T-cell (primary cell): ENCODE measurements at regions not wholly inside any gene's neighbourhood (a gene's known extent, or its start where the extent isn't known, plus 50 kb on each side); places are given as distances from the start of the nearest gene placed in this dataset.

Experiments
- ATAC-seq, 4 experiments: fragments of 200-7000 bp in 3 of 4; fragments of 150-1000 bp in 1 of 4; cut with Tn5 transposase; replicated peaks in 1 of 4; 1 replicate in 3 of 4; 2 replicates in 1 of 4; pipeline ENCODE4 v1.10.0; 2021; ENCODE audit warnings: moderate library complexity in 3 of 4, mild to moderate bottlenecking in 2 of 4, moderate number of reproducible peaks in 1 of 4
- CTCF ChIA-PET, 2 donors: fragments of 300-600 bp; sonication (Branson Sonifier 250); formaldehyde crosslinking; loops; one replicate each; lab custom pipeline; 2022; ENCODE audit warnings: antibody characterized with exemption in 2 of 2; lab: Charles Lee
- POLR2A ChIA-PET, 2 donors: fragments of 300-600 bp; sonication (Branson Sonifier 250); formaldehyde crosslinking; loops; one replicate each; lab custom pipeline; 2022; ENCODE audit warnings: antibody characterized with exemption in 2 of 2; lab: Charles Lee
- DNase-seq, 35 experiments: peaks; one replicate each; pipeline versions ENCODE4 v3.0.0 to v3.0.0-alpha.2; 2013 to 2023
- H3K27ac ChIP-seq: one replicate; pipeline ENCODE4 v1.5.1; 2013; ENCODE audit warnings: low read length
- H3K27me3 ChIP-seq, 2 experiments: replicated peaks in 1 of 2; 1 replicate in 1 of 2; 2 replicates in 1 of 2; pipeline versions ENCODE4 v1.6.1 to v1.7.0; 2013; ENCODE audit warnings: low read length in 1 of 2, mixed read lengths in 1 of 2; ENCODE audit not compliant: control insufficient read depth in 2 of 2, insufficient read depth in 2 of 2; ENCODE audit errors: extremely low read depth in 1 of 2
- H3K36me3 ChIP-seq, 2 donors: 1 replicate in 1 of 2; 2 replicates in 1 of 2; pipeline versions ENCODE4 v1.6.1 to v1.7.0; 2013; ENCODE audit warnings: low read length in 1 of 2; ENCODE audit not compliant: control insufficient read depth in 2 of 2, insufficient read depth in 1 of 2; ENCODE audit errors: extremely low read depth in 1 of 2
- H3K4me1 ChIP-seq, 2 experiments: 1 replicate in 1 of 2; 2 replicates in 1 of 2; pipeline versions ENCODE4 v1.6.1 to v1.7.0; 2013; ENCODE audit warnings: low read length in 2 of 2, mixed read lengths in 1 of 2; ENCODE audit not compliant: insufficient read depth in 2 of 2, control insufficient read depth in 1 of 2; ENCODE audit errors: extremely low read depth in 1 of 2
- H3K4me3 ChIP-seq, 2 donors: 1 replicate in 1 of 2; 2 replicates in 1 of 2; pipeline versions ENCODE4 v1.5.1 to v1.7.0; 2013; ENCODE audit warnings: mild to moderate bottlenecking in 2 of 2, low read length in 1 of 2, moderate library complexity in 1 of 2; ENCODE audit not compliant: control insufficient read depth in 1 of 2; ENCODE audit errors: extremely low read depth in 1 of 2
- H3K9me3 ChIP-seq: 2 replicates; pipeline ENCODE4 v1.7.0; 2013
- H3K27ac Mint-ChIP-seq, 2 donors: one replicate each; pipeline ENCODE4 v1.8.0; 2020 to 2021; ENCODE audit warnings: mild to moderate bottlenecking in 2 of 2, mixed read lengths in 2 of 2
- H3K27me3 Mint-ChIP-seq, 2 donors: one replicate each; pipeline ENCODE4 v1.8.0; 2021 to 2022; ENCODE audit warnings: mixed read lengths in 2 of 2
- H3K36me3 Mint-ChIP-seq: one replicate; pipeline ENCODE4 v1.8.0; 2021; ENCODE audit warnings: mixed read lengths
- H3K4me1 Mint-ChIP-seq, 3 donors: one replicate each; pipeline ENCODE4 v1.8.0; 2020 to 2022; ENCODE audit warnings: mixed read lengths in 3 of 3, mild to moderate bottlenecking in 1 of 3
- H3K4me3 Mint-ChIP-seq, 3 donors: one replicate each; pipeline ENCODE4 v1.8.0; 2020 to 2022; ENCODE audit warnings: mild to moderate bottlenecking in 3 of 3, mixed read lengths in 3 of 3, moderate library complexity in 3 of 3
- H3K9me3 Mint-ChIP-seq, 3 donors: one replicate each; pipeline ENCODE4 v1.8.0; 2020 to 2022; ENCODE audit warnings: mixed read lengths in 3 of 3
- WGBS: methylation state at CpG from one replicate; pipeline ENCODE4 v1.1.5; 2013; ENCODE audit warnings: missing lambda C conversion rate; ENCODE audit not compliant: insufficient coverage; 5-methylcytosine and 5-hydroxymethylcytosine counted together

- Mint-ChIP-seq H3K4me3 (no peak overlapping the region), H3K4me1 (no peaks in the 10 kb centered on the region), H3K36me3 (no peaks in the 10 kb centered on the region), H3K27me3 (peaks cover 0 to 6% of the 10 kb centered on the region in 2 donors), H3K27ac (no peak overlapping the region), H3K9me3 (no peaks in the 10 kb centered on the region)
- POLR2A ChIA-PET = no interaction called here
- H3K27me3 ChIP-seq = no peaks in the 10 kb centered on the region
- DNase-seq = no peak
- H3K27ac ChIP-seq = no peak overlapping the region
- CTCF ChIA-PET = no interaction called here
- 50% methylated on average over 1 of the region's 2 CpGs for WGBS
- H3K9me3 ChIP-seq = no peaks in the 10 kb centered on the region
- no peaks in the 10 kb centered on the region for H3K36me3 ChIP-seq
- H3K4me3 ChIP-seq = no peak overlapping the region
- no peak for ATAC-seq
- no peaks in the 10 kb centered on the region for H3K4me1 ChIP-seq
Observed at GRCh38 chrX:99820197-99820596, 589.9 kb downstream of the PCDH19 start.

DNA sequence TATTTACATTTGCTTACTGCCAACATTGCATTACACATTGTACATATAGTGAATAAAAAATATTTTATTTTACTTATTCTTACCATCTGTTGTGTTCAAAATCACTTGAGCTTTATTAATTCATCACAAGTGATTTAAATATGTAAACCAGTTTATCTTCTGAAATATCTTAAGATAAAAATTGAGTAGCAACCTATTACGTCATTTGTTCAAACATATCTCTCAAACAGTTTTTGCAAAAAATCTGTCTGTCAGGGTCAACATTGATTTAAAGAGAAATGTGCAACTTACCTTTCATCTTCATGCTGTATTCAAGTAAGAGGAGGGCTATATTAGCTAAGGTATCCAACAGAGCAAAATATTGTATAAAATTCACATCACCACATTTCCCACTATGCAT lies 610.1 kb downstream of the PCDH19 start:
- Mint-ChIP-seq H3K36me3 (no peaks in the 10 kb centered on the region), H3K4me1 (no peaks in the 10 kb centered on the region), H3K9me3 (no peaks in the 10 kb centered on the region), H3K4me3 (no peak overlapping the region), H3K27ac (no peak overlapping the region), H3K27me3 (peaks cover 0 to 4% of the 10 kb centered on the region in 2 donors)
- CTCF ChIA-PET = interaction anchor here in 1 of 2 donors (0.5 kb wide), 1 partner anchor 9 kb away, joined by 3 read pairs; no protein-coding TSS in a partner anchor
- POLR2A ChIA-PET = no interaction called here
- ATAC-seq (no peak), DNase-seq (no peak)
- no peaks in the 10 kb centered on the region for H3K4me1 ChIP-seq
- no CpG with 5 or more reads among the region's 1 CpG for WGBS
- no peaks in the 10 kb centered on the region for H3K36me3 ChIP-seq
- H3K27ac ChIP-seq = no peak overlapping the region
- no peaks in the 10 kb centered on the region for H3K9me3 ChIP-seq
- H3K27me3 ChIP-seq = no peaks in the 10 kb centered on the region
- H3K4me3 ChIP-seq = no peak overlapping the region

GRCh38 chrX:99798936-99799335 lies 611.1 kb downstream of the PCDH19 start:
- Mint-ChIP-seq H3K27me3 (peaks cover 0 to 8% of the 10 kb centered on the region in 2 donors), H3K9me3 (peaks cover 0 to 6% (median 0%) of the 10 kb centered on the region in 3 donors), H3K27ac (no peak overlapping the region), H3K4me3 (no peak overlapping the region), H3K4me1 (no peaks in the 10 kb centered on the region), H3K36me3 (no peaks in the 10 kb centered on the region)
- Histone ChIP-seq H3K4me1 (no peaks in the 10 kb centered on the region), H3K4me3 (no peak overlapping the region), H3K36me3 (no peaks in the 10 kb centered on the region), H3K9me3 (no peaks in the 10 kb centered on the region), H3K27me3 (no peaks in the 10 kb centered on the region), H3K27ac (no peak overlapping the region)
- no CpG with 5 or more reads among the region's 3 CpGs for WGBS
- CTCF ChIA-PET = no interaction called here
- POLR2A ChIA-PET = no interaction called here
- DNase-seq (no peak), ATAC-seq (no peak)

DNA sequence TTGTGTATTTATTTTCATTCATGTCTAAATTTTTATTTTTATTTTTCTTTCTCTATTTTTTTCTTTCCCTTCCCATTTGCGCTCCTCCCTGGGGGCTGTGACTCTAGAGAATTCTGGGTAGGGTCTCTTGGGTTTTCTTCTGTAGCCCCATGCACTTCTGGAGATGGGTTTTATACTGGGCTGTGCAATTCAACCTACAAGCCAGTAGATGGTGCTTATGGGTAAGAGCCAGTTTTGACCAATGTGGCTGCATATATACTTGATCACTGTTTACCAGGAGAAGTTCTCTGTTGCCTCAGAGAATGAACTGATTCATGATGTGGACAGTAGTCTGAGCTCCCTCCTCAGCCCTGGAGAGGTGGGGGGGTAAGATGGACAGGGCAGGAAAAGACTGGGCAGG lies 614.6 kb downstream of the PCDH19 start:
- no peaks in the 10 kb centered on the region for H3K27me3 ChIP-seq
- H3K27ac Mint-ChIP-seq = no peak overlapping the region
- no peaks in the 10 kb centered on the region for H3K36me3 Mint-ChIP-seq
- POLR2A ChIA-PET = no interaction called here
- H3K4me1 ChIP-seq = no peaks in the 10 kb centered on the region
- H3K9me3 ChIP-seq = no peaks in the 10 kb centered on the region
- no peak overlapping the region for H3K4me3 Mint-ChIP-seq
- no CpG with 5 or more reads among the region's 1 CpG for WGBS
- no peak overlapping the region for H3K4me3 ChIP-seq
- DNase-seq (no peak), ATAC-seq (no peak)
- CTCF ChIA-PET = no interaction called here
- H3K4me1 Mint-ChIP-seq = no peaks in the 10 kb centered on the region
- H3K9me3 Mint-ChIP-seq = peaks cover 0 to 6% (median 4%) of the 10 kb centered on the region in 3 donors
- H3K27me3 Mint-ChIP-seq = peaks cover 0 to 9% of the 10 kb centered on the region in 2 donors
- no peaks in the 10 kb centered on the region for H3K36me3 ChIP-seq
- no peak overlapping the region for H3K27ac ChIP-seq

DNA sequence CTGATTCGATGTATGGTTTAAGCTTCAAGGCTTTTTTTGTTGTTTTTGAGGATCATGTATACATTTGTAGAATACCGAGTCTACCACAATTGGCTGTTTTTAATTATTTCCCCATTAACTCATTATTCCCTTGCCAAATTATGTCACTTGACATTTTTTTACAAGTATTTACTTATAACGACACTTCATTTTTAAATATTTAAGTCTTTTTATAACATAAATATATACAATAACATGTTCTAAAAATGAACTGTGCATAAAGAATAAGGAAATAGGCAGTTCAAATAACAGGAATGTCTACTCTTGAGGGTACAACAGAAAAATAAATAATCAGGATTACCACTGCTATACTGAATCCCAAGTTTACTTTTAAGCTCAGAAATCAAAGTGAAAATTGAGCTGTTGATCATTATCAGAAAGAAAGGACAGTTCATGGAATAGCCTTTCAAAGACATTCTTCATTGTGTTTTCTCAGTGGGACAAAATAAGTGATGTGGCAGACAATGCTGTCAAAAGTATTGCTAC lies 627.5 kb downstream of the PCDH19 start:
- ATAC-seq (no peak), DNase-seq (no peak)
- ChIA-PET POLR2A (interaction anchor here in 1 of 2 donors (0.6 kb wide), 1 partner anchor 10 kb away, joined by 3 read pairs; no protein-coding TSS in a partner anchor), CTCF (no interaction called here)
- Histone ChIP-seq H3K27me3 (no peaks in the 10 kb centered on the region), H3K9me3 (no peaks in the 10 kb centered on the region), H3K27ac (no peak overlapping the region), H3K4me1 (no peaks in the 10 kb centered on the region), H3K36me3 (no peaks in the 10 kb centered on the region), H3K4me3 (no peak overlapping the region)
- H3K4me3 Mint-ChIP-seq = no peak overlapping the region
- H3K36me3 Mint-ChIP-seq = no peaks in the 10 kb centered on the region
- no peak overlapping the region for H3K27ac Mint-ChIP-seq
- no CpG with 5 or more reads among the region's 3 CpGs for WGBS
- peaks cover 0 to 8% (median 0%) of the 10 kb centered on the region in 3 donors for H3K9me3 Mint-ChIP-seq
- H3K4me1 Mint-ChIP-seq = no peaks in the 10 kb centered on the region
- peaks cover 0 to 19% of the 10 kb centered on the region in 2 donors for H3K27me3 Mint-ChIP-seq

- H3K9me3 Mint-ChIP-seq = peaks cover 0 to 4% (median 0%) of the 10 kb centered on the region in 3 donors
- no peak overlapping the region for H3K4me3 Mint-ChIP-seq
- peaks cover 0 to 12% of the 10 kb centered on the region in 2 donors for H3K27me3 Mint-ChIP-seq
- no CpG with 5 or more reads among the region's 1 CpG for WGBS
- ChIA-PET CTCF (no interaction called here), POLR2A (no interaction called here)
- Histone ChIP-seq H3K4me3 (no peak overlapping the region), H3K36me3 (no peaks in the 10 kb centered on the region), H3K27me3 (no peaks in the 10 kb centered on the region), H3K27ac (no peak overlapping the region), H3K4me1 (no peaks in the 10 kb centered on the region), H3K9me3 (no peaks in the 10 kb centered on the region)
- ATAC-seq = no peak
- no peaks in the 10 kb centered on the region for H3K4me1 Mint-ChIP-seq
- H3K36me3 Mint-ChIP-seq = no peaks in the 10 kb centered on the region
- DNase-seq = no peak
- no peak overlapping the region for H3K27ac Mint-ChIP-seq
Observed at GRCh38 chrX:99777912-99778311, 632.2 kb downstream of the PCDH19 start.

- DNase-seq (no peak), ATAC-seq (no peak)
- Mint-ChIP-seq H3K27ac (no peak overlapping the region), H3K36me3 (no peaks in the 10 kb centered on the region), H3K27me3 (peaks cover 0 to 13% of the 10 kb centered on the region in 2 donors), H3K9me3 (peaks cover 5 to 16% (median 7%) of the 10 kb centered on the region in 3 donors), H3K4me3 (no peak overlapping the region), H3K4me1 (no peaks in the 10 kb centered on the region)
- H3K4me3 ChIP-seq = no peak overlapping the region
- ChIA-PET POLR2A (no interaction called here), CTCF (no interaction called here)
- no peak overlapping the region for H3K27ac ChIP-seq
- H3K27me3 ChIP-seq = no peaks in the 10 kb centered on the region
- no peaks in the 10 kb centered on the region for H3K36me3 ChIP-seq
- H3K9me3 ChIP-seq = no peaks in the 10 kb centered on the region
- H3K4me1 ChIP-seq = no peaks in the 10 kb centered on the region
- WGBS = 80% methylated on average over 2 of the region's 3 CpGs
Observed at GRCh38 chrX:99761731-99762130, 648.3 kb downstream of the PCDH19 start.
